ENCODE measurements at regions not wholly inside any gene's neighbourhood (a gene's known extent, or its start where the extent isn't known, plus 50 kb on each side); places are given as distances from the start of the nearest gene placed in this dataset.

DNA sequence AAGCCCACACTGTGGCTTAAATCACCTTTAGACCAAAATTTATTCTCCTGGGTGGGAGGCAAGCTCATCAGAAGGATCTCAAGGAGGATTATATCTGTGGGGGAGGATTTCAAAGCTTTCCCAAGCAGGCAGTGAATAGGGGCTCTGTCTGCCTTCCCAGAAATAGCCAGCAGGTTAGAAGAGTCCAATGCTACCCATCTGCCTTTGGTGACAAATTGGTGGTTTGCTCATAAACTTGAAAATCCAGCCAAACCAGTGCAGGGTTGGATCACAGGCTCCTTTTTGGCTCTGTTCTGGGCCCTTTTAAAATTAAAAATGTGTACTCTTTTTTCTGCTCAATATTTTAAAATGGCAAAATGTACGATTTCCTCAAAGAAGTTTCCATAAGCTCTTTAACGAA, 118.9 kb upstream of the ZC3H11B start:
- H3K23ac ChIP-seq (ENCODE audit: low read length): no peak overlapping the region
- H3K9me3 ChIP-seq (ENCODE audit: insufficient read depth, low read depth, low read length): no peaks in the 10 kb centered on the region
- H2BK12ac ChIP-seq (ENCODE audit: low read length): no peak overlapping the region
- H3K27ac ChIP-seq (ENCODE audit: low read depth, low read length): peak overlapping the region; percentile 65
- H2AFZ ChIP-seq (ENCODE audit: insufficient read depth, low read length, poor library complexity): no peak overlapping the region
- no peak overlapping the region for H4K91ac ChIP-seq (ENCODE audit: low read depth, low read length)
- H4K12ac ChIP-seq (ENCODE audit: low read depth, low read length): no peak overlapping the region
- H3K14ac ChIP-seq (ENCODE audit: low read length): no peak overlapping the region
- no CpG with 5 or more reads among the region's 2 CpGs for WGBS (ENCODE audit: extremely low coverage, insufficient coverage, insufficient read length)
- peaks cover 2% of the 10 kb centered on the region for H3K79me1 ChIP-seq (ENCODE audit: low read length)
- peak overlapping the region; percentile 0 for H3K4me2 ChIP-seq (ENCODE audit: low read length)
- no peak overlapping the region for H3K4ac ChIP-seq (ENCODE audit: low read depth, low read length)
- DNase-seq: peak; percentile 3 to 35
- H3K9ac ChIP-seq (ENCODE audit: low read length): no peak overlapping the region
- H3K4me3 ChIP-seq (ENCODE audit: low read depth, low read length): no peak overlapping the region
- H2BK120ac ChIP-seq (ENCODE audit: insufficient read depth, low read length, poor library complexity): no peak overlapping the region
- no peaks in the 10 kb centered on the region for H3K27me3 ChIP-seq (ENCODE audit: insufficient read depth, low read length)
- no peak overlapping the region for H3K18ac ChIP-seq (ENCODE audit: low read length)
- no peak overlapping the region for H2BK5ac ChIP-seq (ENCODE audit: low read depth, low read length, poor library complexity)
- H3K4me1 ChIP-seq (ENCODE audit: control insufficient read depth in 1 of 2, insufficient read depth in 2 of 2, low read length in 2 of 2): peaks cover 3 to 17% of the 10 kb centered on the region in 2 experiments
- no peak overlapping the region for H2AK5ac ChIP-seq (ENCODE audit: low read length)
- H3K79me2 ChIP-seq (ENCODE audit: control insufficient read depth, insufficient read depth, low read length, poor library complexity): no peaks in the 10 kb centered on the region
- H4K8ac ChIP-seq (ENCODE audit: low read depth, low read length): no peak overlapping the region
- no peaks in the 10 kb centered on the region for H3K36me3 ChIP-seq (ENCODE audit: control insufficient read depth in 1 of 2, insufficient read depth in 2 of 2, low read length in 2 of 2)

DNA sequence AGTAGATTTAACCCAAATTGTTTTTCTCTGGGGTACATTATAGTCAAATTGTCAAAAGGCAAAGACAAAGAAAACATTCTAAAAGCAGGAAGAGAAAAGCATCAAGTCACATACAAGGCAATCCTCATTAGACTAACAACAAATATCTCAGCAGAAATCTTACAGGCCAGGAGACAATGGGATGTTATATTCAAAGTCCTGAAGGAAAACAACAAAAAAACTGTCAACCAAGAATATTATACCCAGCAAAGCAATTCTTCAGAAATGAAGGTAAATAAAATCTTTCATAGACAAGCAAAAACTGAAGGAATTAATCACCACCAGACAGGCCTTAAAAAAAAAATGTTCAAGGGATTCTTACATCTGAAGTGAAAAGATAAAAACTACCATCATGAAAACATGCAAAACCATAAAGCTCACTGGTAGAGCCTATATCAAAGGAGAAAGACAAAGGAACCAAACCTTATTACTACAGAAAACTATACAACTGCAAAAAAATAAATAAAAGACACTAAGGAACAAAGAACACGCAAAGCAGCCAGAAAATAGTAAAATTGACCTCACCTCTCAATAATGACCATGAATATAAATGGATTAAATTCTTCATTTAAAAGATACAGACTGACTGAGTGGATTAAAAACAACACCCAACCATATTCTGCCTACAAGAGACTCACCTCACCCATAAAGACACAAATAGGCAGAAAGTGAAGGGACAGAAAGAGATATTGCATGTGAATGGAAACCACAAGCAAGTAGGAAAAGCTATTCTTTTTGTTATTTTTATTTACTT, 113.8 kb upstream of the ZC3H11B start:
- Histone ChIP-seq H4K12ac (ENCODE audit: low read depth, low read length) (no peak overlapping the region), H2BK120ac (ENCODE audit: insufficient read depth, low read length, poor library complexity) (no peak overlapping the region)

DNA sequence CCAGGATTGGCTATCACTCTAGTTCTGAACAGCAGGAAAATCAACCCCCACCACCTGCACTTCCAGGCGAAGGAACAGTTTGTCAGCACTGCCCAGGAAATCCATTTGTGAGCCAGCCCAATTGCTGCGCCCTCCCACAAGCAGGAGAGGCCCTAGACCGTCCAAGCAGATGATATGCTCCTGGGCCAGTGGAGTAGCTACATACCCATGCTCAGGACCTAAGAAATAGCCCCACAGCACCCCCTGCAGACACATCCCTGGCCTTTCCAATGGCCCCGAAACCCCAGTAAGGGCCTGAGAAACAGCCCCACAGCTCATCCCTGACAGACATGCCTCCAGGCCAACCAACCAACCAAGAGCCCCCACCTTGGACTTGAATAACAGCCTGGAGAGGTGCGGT, 111.5 kb upstream of the ZC3H11B start:
- Histone ChIP-seq H3K23ac (ENCODE audit: low read length) (no peak overlapping the region), H2BK5ac (ENCODE audit: low read depth, low read length, poor library complexity) (no peak overlapping the region), H3K79me2 (ENCODE audit: control insufficient read depth, insufficient read depth, low read length, poor library complexity) (no peaks in the 10 kb centered on the region), H3K4me1 (ENCODE audit: control insufficient read depth in 1 of 2, insufficient read depth in 2 of 2, low read length in 2 of 2) (no peaks in the 10 kb centered on the region), H2AFZ (ENCODE audit: insufficient read depth, low read length, poor library complexity) (no peak overlapping the region), H3K18ac (ENCODE audit: low read length) (no peak overlapping the region), H3K79me1 (ENCODE audit: low read length) (no peaks in the 10 kb centered on the region), H3K9ac (ENCODE audit: low read length) (no peak overlapping the region), H3K4me3 (ENCODE audit: low read depth, low read length) (no peak overlapping the region), H3K36me3 (ENCODE audit: control insufficient read depth in 1 of 2, insufficient read depth in 2 of 2, low read length in 2 of 2) (no peaks in the 10 kb centered on the region), H4K8ac (ENCODE audit: low read depth, low read length) (no peak overlapping the region), H3K4ac (ENCODE audit: low read depth, low read length) (no peak overlapping the region), H2BK120ac (ENCODE audit: insufficient read depth, low read length, poor library complexity) (no peak overlapping the region), H3K27ac (ENCODE audit: low read depth, low read length) (no peak overlapping the region), H2BK12ac (ENCODE audit: low read length) (no peak overlapping the region), H3K9me3 (ENCODE audit: insufficient read depth, low read depth, low read length) (peaks cover 6% of the 10 kb centered on the region), H4K12ac (ENCODE audit: low read depth, low read length) (no peak overlapping the region), H4K91ac (ENCODE audit: low read depth, low read length) (no peak overlapping the region), H3K14ac (ENCODE audit: low read length) (no peak overlapping the region), H2AK5ac (ENCODE audit: low read length) (no peak overlapping the region), H3K4me2 (ENCODE audit: low read length) (no peak overlapping the region), H3K27me3 (ENCODE audit: insufficient read depth, low read length) (no peaks in the 10 kb centered on the region)
- DNase-seq: no peak
- WGBS (ENCODE audit: extremely low coverage, insufficient coverage, insufficient read length): no CpG with 5 or more reads among the region's 5 CpGs

More for the DNA sequence above, 113.8 kb upstream of the ZC3H11B start:
- H3K79me2 ChIP-seq (ENCODE audit: control insufficient read depth, insufficient read depth, low read length, poor library complexity): no peaks in the 10 kb centered on the region
- H3K27me3 ChIP-seq (ENCODE audit: insufficient read depth, low read length): no peaks in the 10 kb centered on the region
- no peaks in the 10 kb centered on the region for H3K36me3 ChIP-seq (ENCODE audit: control insufficient read depth in 1 of 2, insufficient read depth in 2 of 2, low read length in 2 of 2)
- H2BK5ac ChIP-seq (ENCODE audit: low read depth, low read length, poor library complexity): no peak overlapping the region
- no peak overlapping the region for H4K91ac ChIP-seq (ENCODE audit: low read depth, low read length)
- H3K9me3 ChIP-seq (ENCODE audit: insufficient read depth, low read depth, low read length): peaks cover 6% of the 10 kb centered on the region
- H4K8ac ChIP-seq (ENCODE audit: low read depth, low read length): no peak overlapping the region
- H2AFZ ChIP-seq (ENCODE audit: insufficient read depth, low read length, poor library complexity): no peak overlapping the region
- no peaks in the 10 kb centered on the region for H3K79me1 ChIP-seq (ENCODE audit: low read length)
- H3K18ac ChIP-seq (ENCODE audit: low read length): no peak overlapping the region
- no peak overlapping the region for H2BK12ac ChIP-seq (ENCODE audit: low read length)
- no peak overlapping the region for H3K23ac ChIP-seq (ENCODE audit: low read length)
- H3K4me1 ChIP-seq (ENCODE audit: control insufficient read depth in 1 of 2, insufficient read depth in 2 of 2, low read length in 2 of 2): peaks cover 0 to 1% of the 10 kb centered on the region in 2 experiments
- no peak overlapping the region for H3K27ac ChIP-seq (ENCODE audit: low read depth, low read length)
- H3K4ac ChIP-seq (ENCODE audit: low read depth, low read length): no peak overlapping the region
- no peak overlapping the region for H3K4me3 ChIP-seq (ENCODE audit: low read depth, low read length)
- H2AK5ac ChIP-seq (ENCODE audit: low read length): no peak overlapping the region
- H3K9ac ChIP-seq (ENCODE audit: low read length): no peak overlapping the region
- H3K4me2 ChIP-seq (ENCODE audit: low read length): no peak overlapping the region
- no peak overlapping the region for H3K14ac ChIP-seq (ENCODE audit: low read length)
- WGBS (ENCODE audit: extremely low coverage, insufficient coverage, insufficient read length): no CpG with 5 or more reads among the region's 1 CpG
- DNase-seq: no peak

DNA sequence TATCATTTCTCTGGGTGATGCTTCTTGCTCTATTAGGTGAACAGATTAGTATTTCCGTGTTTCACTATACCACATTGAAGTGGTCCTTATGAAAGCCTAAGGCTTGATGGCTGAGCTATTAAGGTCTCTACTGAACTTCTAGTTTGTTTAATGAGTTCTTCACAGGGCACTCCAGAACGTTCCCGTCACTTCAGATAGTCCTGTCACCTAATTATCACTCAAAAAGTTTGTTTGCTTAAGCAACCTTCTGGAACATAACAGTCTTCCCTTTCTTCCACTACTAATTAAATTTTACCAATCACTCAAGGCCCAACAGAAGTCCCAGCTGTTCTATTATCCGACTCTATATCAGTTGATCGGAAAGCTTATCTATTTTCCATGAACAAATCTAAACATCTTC, 104.6 kb upstream of the ZC3H11B start:
- DNase-seq: no peak
- Histone ChIP-seq H3K4me2 (ENCODE audit: low read length) (no peak overlapping the region), H2BK120ac (ENCODE audit: insufficient read depth, low read length, poor library complexity) (no peak overlapping the region), H3K9ac (ENCODE audit: low read length) (no peak overlapping the region), H4K91ac (ENCODE audit: low read depth, low read length) (no peak overlapping the region), H2BK5ac (ENCODE audit: low read depth, low read length, poor library complexity) (no peak overlapping the region), H3K79me2 (ENCODE audit: control insufficient read depth, insufficient read depth, low read length, poor library complexity) (no peaks in the 10 kb centered on the region), H3K36me3 (ENCODE audit: control insufficient read depth in 1 of 2, insufficient read depth in 2 of 2, low read length in 2 of 2) (no peaks in the 10 kb centered on the region), H4K12ac (ENCODE audit: low read depth, low read length) (no peak overlapping the region), H3K27me3 (ENCODE audit: insufficient read depth, low read length) (no peaks in the 10 kb centered on the region), H4K8ac (ENCODE audit: low read depth, low read length) (no peak overlapping the region), H2BK12ac (ENCODE audit: low read length) (no peak overlapping the region), H3K18ac (ENCODE audit: low read length) (no peak overlapping the region), H3K27ac (ENCODE audit: low read depth, low read length) (no peak overlapping the region), H3K4me3 (ENCODE audit: low read depth, low read length) (no peak overlapping the region), H3K14ac (ENCODE audit: low read length) (no peak overlapping the region), H2AK5ac (ENCODE audit: low read length) (no peak overlapping the region), H3K4ac (ENCODE audit: low read depth, low read length) (no peak overlapping the region), H3K23ac (ENCODE audit: low read length) (no peak overlapping the region), H2AFZ (ENCODE audit: insufficient read depth, low read length, poor library complexity) (no peak overlapping the region), H3K79me1 (ENCODE audit: low read length) (no peaks in the 10 kb centered on the region), H3K4me1 (ENCODE audit: control insufficient read depth in 1 of 2, insufficient read depth in 2 of 2, low read length in 2 of 2) (no peaks in the 10 kb centered on the region), H3K9me3 (ENCODE audit: insufficient read depth, low read depth, low read length) (no peaks in the 10 kb centered on the region)
- WGBS (ENCODE audit: extremely low coverage, insufficient coverage, insufficient read length): no CpG with 5 or more reads among the region's 5 CpGs
